ENCODE measurements at regions not wholly inside any gene's neighbourhood (a gene's known extent, or its start where the extent isn't known, plus 50 kb on each side); places are given as distances from the start of the nearest gene placed in this dataset.
"Not testable (repeated sequence)": the region's sequence is repeated elsewhere in the genome, so short reads cannot be mapped to it uniquely, and the experiment has no call there.

GRCh38 chr4:159748834-159749444 lies 646.1 kb downstream of the RAPGEF2 start:
- DNase-seq: no peak

GRCh38 chr4:159757499-159757898 lies 654.6 kb downstream of the RAPGEF2 start:
- DNase-seq: no peak

DNA sequence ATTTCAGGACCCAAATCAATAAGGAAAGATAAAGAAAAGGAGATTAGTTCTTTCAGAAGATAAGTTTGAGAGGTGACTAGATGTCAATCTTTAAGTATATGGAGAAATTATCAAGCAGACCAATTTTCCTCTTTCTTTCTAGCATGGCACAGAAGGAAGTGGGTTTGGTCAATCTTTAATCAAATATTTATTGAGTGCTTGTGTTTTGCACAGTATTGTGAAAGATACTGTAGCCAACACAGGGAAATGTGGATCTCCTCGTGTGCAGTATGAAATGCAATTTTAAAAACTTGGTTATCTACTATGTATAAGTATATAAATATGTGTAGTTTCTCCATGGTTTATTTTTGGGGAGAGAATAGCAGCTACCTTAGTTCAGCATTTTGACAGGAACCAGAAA lies 655.2 kb downstream of the RAPGEF2 start:
- DNase-seq: no peak

- no peak for DNase-seq
These were observed 659.8 kb downstream of the RAPGEF2 start for GRCh38 chr4:159762672-159763071.

DNA sequence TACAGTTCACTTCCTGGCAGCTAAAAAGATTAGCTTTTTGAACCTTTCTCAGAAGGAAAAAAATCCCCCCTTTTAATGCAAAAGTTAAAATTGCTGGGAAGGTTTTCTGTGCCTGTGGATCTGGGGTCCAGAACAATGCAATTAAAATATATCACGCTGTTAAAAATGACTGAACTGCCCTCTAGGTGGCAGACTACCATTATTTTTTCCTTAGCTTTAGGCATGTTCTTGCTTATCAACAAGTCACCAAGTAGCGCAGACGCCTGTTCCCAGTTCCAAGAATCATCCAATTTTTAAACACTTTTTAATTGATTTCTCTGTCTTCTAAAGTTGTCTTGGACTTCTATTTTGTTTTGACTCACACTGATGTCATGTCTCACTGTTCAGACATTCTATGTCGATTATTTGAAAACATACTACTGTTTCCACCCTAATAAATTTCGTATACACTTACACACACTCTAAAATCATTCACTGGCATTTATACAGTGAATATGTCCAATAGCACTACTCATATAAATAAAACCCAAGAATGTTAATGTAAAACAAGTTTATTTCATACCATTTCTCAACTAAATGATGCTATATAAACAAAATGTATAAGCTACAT lies 661.6 kb downstream of the RAPGEF2 start:
- peak; percentile 35 for DNase-seq

DNA sequence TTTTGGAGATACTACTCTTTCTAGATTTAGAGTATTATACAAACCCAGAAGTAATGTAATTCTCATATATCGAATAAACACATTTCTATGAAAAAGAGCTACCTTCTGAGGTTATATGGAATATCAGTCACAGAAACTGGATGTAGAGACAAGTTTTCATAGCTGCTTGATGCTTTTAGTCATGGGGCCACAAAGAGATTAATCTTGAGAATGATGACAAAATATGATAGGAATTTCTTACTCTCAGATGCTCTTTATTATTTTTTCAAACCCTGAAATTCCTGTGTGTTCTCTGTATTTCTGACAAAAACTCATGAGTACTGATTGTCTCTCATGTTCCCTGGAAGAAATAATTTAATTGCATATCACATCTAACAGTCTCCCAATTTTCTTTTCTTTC lies 662.5 kb downstream of the RAPGEF2 start:
- DNase-seq: no peak

DNA sequence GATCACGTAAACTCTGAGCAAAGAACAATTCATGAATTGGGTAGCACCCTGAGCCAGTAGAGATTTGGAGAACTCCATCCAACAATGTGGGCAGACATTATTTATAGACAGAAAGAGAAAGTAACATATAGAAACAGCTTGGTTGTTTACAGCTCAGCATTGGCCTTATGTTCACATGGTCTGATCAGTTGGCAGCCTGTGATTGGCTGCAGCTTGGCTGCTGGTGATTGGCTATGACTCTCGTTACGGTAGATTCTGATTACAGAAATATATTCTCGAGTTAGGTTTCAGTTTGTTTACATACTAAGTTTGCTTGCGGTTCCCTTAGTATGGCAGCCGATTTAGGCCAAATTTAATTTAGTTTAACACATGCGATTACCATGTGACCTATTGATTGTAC lies 663.4 kb downstream of the RAPGEF2 start:
- no peak for DNase-seq

DNA sequence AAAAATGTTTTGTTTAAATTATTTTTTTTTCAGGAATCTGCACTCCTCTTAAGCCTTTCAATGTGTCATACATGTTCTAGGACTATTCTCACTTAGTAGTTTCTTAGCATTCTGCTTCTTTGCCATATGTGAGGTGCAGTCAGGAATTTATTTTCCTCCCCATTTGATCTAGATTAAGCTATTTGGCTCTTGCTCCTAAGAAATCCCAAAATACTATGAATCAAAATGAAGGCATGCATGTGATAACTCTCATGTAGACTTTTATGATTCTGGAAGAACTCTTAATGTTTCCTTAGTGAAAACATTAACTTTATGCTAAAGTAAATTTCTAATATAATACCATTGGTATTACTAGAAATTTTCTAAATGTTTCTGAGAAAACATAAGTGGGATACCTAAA lies 664.5 kb downstream of the RAPGEF2 start:
- no peak for DNase-seq

GRCh38 chr4:159768016-159768415 lies 665.1 kb downstream of the RAPGEF2 start:
- DNase-seq: no peak

GRCh38 chr4:159770401-159770800 lies 667.5 kb downstream of the RAPGEF2 start:
- no peak for DNase-seq

- no peak for DNase-seq
These were observed 668.1 kb downstream of the RAPGEF2 start for GRCh38 chr4:159770969-159771368.

- no peak for DNase-seq
These were observed 674.1 kb downstream of the RAPGEF2 start for GRCh38 chr4:159776961-159777360.

DNA sequence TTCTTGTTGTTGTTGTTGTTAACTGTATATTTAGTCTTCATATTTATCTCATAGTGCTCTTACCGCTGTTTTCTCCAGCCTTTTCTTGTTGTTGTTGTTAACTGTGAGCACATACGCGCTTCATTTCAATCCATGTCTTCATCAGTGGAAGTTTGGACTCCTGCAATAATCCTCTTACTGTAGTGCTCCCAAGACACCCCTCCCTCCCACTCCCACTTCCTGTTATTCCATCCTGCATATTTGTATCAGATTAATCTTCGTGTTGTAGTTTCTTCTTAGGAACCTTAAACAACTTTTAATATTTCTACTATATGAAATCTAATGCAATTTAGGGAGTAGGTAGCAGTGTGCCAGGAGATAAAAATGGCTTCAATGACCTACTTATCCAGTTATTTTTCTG lies 674.8 kb downstream of the RAPGEF2 start:
- no peak for DNase-seq

GRCh38 chr4:159778298-159778697 lies 675.4 kb downstream of the RAPGEF2 start:
- DNase-seq: no peak

GRCh38 chr4:159779716-159780115 lies 676.8 kb downstream of the RAPGEF2 start:
- DNase-seq: no peak

GRCh38 chr4:159780196-159780922 lies 677.5 kb downstream of the RAPGEF2 start:
- no peak for DNase-seq

GRCh38 chr4:159787901-159788300 lies 685.0 kb downstream of the RAPGEF2 start:
- DNase-seq: no peak

- DNase-seq: no peak
These were observed 688.5 kb downstream of the RAPGEF2 start for GRCh38 chr4:159791334-159791733.

DNA sequence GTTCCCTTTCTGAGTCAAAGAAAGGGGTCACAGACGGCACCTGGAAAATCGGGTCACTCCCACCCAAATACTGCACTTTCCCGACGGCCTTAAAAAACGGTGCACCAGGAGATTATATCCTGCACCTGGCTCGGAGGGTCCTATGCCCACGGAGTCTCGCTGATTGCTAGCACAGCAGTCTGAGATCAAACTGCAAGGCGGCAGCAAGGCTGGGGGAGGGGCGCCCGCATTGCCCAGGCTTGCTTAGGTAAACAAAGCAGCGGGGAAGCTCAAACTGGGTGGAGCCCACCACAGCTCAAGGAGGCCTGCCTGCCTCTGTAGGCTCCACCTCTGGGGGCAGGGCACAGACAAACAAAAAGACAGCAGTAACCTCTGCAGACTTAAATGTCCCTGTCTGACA lies 701.7 kb downstream of the RAPGEF2 start:
- DNase-seq: not testable (repeated sequence)

DNA sequence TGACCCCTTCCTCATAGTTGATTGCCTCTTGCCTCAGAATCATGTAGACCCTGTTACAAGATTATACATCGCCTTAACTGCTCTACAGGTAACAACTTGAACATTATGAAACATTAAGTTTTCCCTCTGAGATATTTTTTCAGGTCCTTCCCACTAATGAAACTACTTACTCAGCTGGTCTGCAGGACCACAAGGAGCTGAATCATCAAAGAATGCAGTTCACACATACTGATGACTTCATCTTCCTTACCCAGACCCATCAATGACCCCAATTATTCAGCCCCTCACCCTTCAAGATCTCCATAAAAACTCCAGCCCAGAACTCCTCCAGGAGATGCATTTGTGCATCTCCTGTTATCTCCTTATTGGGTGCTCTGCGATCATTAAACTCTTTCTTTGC lies 720.9 kb downstream of the RAPGEF2 start:
- DNase-seq: no peak

GRCh38 chr4:159828687-159829086 lies 725.8 kb downstream of the RAPGEF2 start:
- no peak for DNase-seq

DNA sequence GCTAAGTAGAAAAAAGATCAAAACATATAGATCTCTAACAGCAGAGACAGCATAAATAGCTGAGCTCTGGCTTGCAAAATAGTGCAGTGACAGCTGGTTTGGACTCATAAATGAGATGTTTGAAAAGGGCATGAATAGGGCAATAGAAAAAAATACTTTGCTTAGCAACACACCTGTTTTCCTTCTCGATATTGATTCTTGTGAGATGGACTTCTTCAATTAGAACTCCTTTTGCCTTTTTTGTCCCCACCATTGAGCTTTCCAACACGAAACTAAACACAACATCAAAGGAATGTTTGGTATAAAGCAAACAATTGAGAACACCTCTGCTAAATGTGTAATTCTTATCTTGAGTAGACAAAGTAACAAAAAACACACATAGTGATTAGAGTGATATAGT lies 726.3 kb downstream of the RAPGEF2 start:
- DNase-seq: peak; percentile 22

- DNase-seq: no peak
These were observed 734.2 kb downstream of the RAPGEF2 start for GRCh38 chr4:159837071-159837470.

DNA sequence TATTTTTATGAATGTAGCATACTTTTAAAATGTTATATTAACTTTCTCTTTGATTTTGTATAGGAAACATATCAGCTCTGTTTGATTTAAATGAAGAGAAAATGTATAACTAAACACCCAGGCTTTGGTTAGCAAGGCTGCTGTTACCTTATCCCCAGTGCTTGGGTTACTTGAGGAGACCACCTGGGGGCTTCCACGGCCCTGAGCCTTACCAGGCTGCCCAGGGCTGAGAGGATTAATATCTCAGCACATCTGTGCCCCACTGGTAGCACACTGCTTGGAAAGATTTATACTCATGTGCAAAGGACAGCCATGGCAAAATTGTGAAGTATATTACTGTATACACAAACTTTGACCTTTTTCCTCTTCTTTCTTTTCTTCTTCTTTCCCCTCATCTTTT lies 752.9 kb downstream of the RAPGEF2 start:
- no peak for DNase-seq

GRCh38 chr4:159856451-159856850 lies 753.6 kb downstream of the RAPGEF2 start:
- DNase-seq: no peak
